Activated T-cell treated with anti-CD3 and anti-CD28 coated beads, Interleukin-2, amount 50 U/mL, for 24 hours (primary cell): ENCODE measurements at regions not wholly inside any gene's neighbourhood (a gene's known extent, or its start where the extent isn't known, plus 50 kb on each side); places are given as distances from the start of the nearest gene placed in this dataset.
"Not testable (repeated sequence)": the region's sequence is repeated elsewhere in the genome, so short reads cannot be mapped to it uniquely, and the experiment has no call there.

Source experiments
- DNase-seq: peaks from one replicate; pipeline ENCODE4 v3.0.0-alpha.2; 2020
- H3K27ac Mint-ChIP-seq: 2 replicates; pipeline ENCODE4 v1.8.0; 2020; ENCODE audit warnings: mild to moderate bottlenecking, mixed read lengths
- H3K27me3 Mint-ChIP-seq: 2 replicates; pipeline ENCODE4 v1.8.0; 2020; ENCODE audit warnings: mixed read lengths
- H3K36me3 Mint-ChIP-seq: 2 replicates; pipeline ENCODE4 v1.8.0; 2020; ENCODE audit warnings: low read depth, mixed read lengths
- H3K4me1 Mint-ChIP-seq: 2 replicates; pipeline ENCODE4 v1.8.0; 2020; ENCODE audit warnings: low read depth, mixed read lengths
- H3K4me3 Mint-ChIP-seq: 2 replicates; pipeline ENCODE4 v1.8.0; 2020; ENCODE audit warnings: mild to moderate bottlenecking, moderate library complexity, mixed read lengths
- H3K9me3 Mint-ChIP-seq: 2 replicates; pipeline ENCODE4 v1.8.0; 2020; ENCODE audit warnings: mixed read lengths

- H3K27ac Mint-ChIP-seq = no peak overlapping the region
- peaks cover 2% of the 10 kb centered on the region for H3K9me3 Mint-ChIP-seq
- no peak for DNase-seq
- H3K4me3 Mint-ChIP-seq = no peak overlapping the region
- no peaks in the 10 kb centered on the region for H3K4me1 Mint-ChIP-seq
- H3K36me3 Mint-ChIP-seq = no peaks in the 10 kb centered on the region
- no peaks in the 10 kb centered on the region for H3K27me3 Mint-ChIP-seq
Observed at GRCh38 chr12:105667973-105668743, 337.7 kb downstream of the C12orf75 start.

GRCh38 chr12:105670672-105671071 lies 340.2 kb downstream of the C12orf75 start:
- Mint-ChIP-seq H3K9me3 (peaks cover 2% of the 10 kb centered on the region), H3K27me3 (no peaks in the 10 kb centered on the region), H3K36me3 (no peaks in the 10 kb centered on the region), H3K4me1 (no peaks in the 10 kb centered on the region), H3K4me3 (no peak overlapping the region), H3K27ac (no peak overlapping the region)
- no peak for DNase-seq

GRCh38 chr12:105671720-105672119 lies 341.2 kb downstream of the C12orf75 start:
- Mint-ChIP-seq H3K27me3 (peaks cover 3% of the 10 kb centered on the region), H3K36me3 (no peaks in the 10 kb centered on the region), H3K4me1 (no peaks in the 10 kb centered on the region), H3K4me3 (no peak overlapping the region), H3K9me3 (peaks cover 2% of the 10 kb centered on the region), H3K27ac (no peak overlapping the region)
- no peak for DNase-seq

GRCh38 chr12:105672121-105672975 lies 341.9 kb downstream of the C12orf75 start:
- peaks cover 2% of the 10 kb centered on the region for H3K9me3 Mint-ChIP-seq

GRCh38 chr12:105674871-105675699 lies 344.6 kb downstream of the C12orf75 start:
- no peaks in the 10 kb centered on the region for H3K36me3 Mint-ChIP-seq
- H3K27me3 Mint-ChIP-seq = peaks cover 3% of the 10 kb centered on the region
- no peak overlapping the region for H3K4me3 Mint-ChIP-seq
- peaks cover 2% of the 10 kb centered on the region for H3K9me3 Mint-ChIP-seq
- H3K27ac Mint-ChIP-seq = no peak overlapping the region
- DNase-seq = no peak
- no peaks in the 10 kb centered on the region for H3K4me1 Mint-ChIP-seq

More at GRCh38 chr12:105672121-105672975, 341.9 kb downstream of the C12orf75 start:
- H3K27me3 Mint-ChIP-seq = peaks cover 3% of the 10 kb centered on the region
- no peak for DNase-seq
- H3K4me1 Mint-ChIP-seq = no peaks in the 10 kb centered on the region
- H3K4me3 Mint-ChIP-seq = no peak overlapping the region
- no peak overlapping the region for H3K27ac Mint-ChIP-seq
- no peaks in the 10 kb centered on the region for H3K36me3 Mint-ChIP-seq

- no peaks in the 10 kb centered on the region for H3K4me1 Mint-ChIP-seq
- no peak for DNase-seq
- H3K27ac Mint-ChIP-seq = no peak overlapping the region
- no peak overlapping the region for H3K4me3 Mint-ChIP-seq
- no peaks in the 10 kb centered on the region for H3K9me3 Mint-ChIP-seq
- H3K36me3 Mint-ChIP-seq = no peaks in the 10 kb centered on the region
- H3K27me3 Mint-ChIP-seq = peaks cover 3% of the 10 kb centered on the region
Observed at GRCh38 chr12:105676694-105677093, 346.2 kb downstream of the C12orf75 start.

GRCh38 chr12:105677672-105678071 lies 347.2 kb downstream of the C12orf75 start:
- no peaks in the 10 kb centered on the region for H3K4me1 Mint-ChIP-seq
- H3K36me3 Mint-ChIP-seq = no peaks in the 10 kb centered on the region

DNA sequence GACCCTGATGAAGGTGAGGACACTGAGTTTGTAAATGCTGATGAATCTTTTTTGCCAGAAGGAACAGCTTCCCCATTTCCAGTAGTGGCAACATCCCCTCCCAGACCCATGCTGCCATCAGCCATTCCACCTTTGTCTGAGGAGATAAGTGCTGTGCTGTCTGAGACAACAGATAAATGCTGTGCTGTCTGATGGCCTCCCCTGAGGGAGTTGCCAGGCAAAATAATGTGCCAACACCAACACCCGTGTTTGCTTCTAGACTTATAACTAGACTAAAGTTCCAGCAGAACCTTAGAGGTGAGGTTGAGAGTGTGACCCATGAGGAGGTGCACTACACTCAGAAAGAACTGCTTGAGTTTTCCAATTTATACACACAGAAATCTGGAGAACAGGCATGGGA lies 349.5 kb downstream of the C12orf75 start:
- Mint-ChIP-seq H3K4me1 (no peaks in the 10 kb centered on the region), H3K27me3 (peaks cover 3% of the 10 kb centered on the region), H3K4me3 (no peak overlapping the region), H3K36me3 (no peaks in the 10 kb centered on the region), H3K27ac (no peak overlapping the region), H3K9me3 (no peaks in the 10 kb centered on the region)
- DNase-seq = no peak

More at GRCh38 chr12:105677672-105678071, 347.2 kb downstream of the C12orf75 start:
- no peak overlapping the region for H3K4me3 Mint-ChIP-seq
- H3K27ac Mint-ChIP-seq = no peak overlapping the region
- peaks cover 3% of the 10 kb centered on the region for H3K27me3 Mint-ChIP-seq
- no peak for DNase-seq
- no peaks in the 10 kb centered on the region for H3K9me3 Mint-ChIP-seq

GRCh38 chr12:105681341-105681740 lies 350.9 kb downstream of the C12orf75 start:
- Mint-ChIP-seq H3K27ac (no peak overlapping the region), H3K36me3 (no peaks in the 10 kb centered on the region), H3K9me3 (no peaks in the 10 kb centered on the region), H3K4me3 (no peak overlapping the region), H3K27me3 (peaks cover 3% of the 10 kb centered on the region), H3K4me1 (no peaks in the 10 kb centered on the region)
- no peak for DNase-seq

- H3K27me3 Mint-ChIP-seq, DNase-seq, H3K36me3 Mint-ChIP-seq, H3K4me1 Mint-ChIP-seq, H3K9me3 Mint-ChIP-seq, H3K27ac Mint-ChIP-seq, H3K4me3 Mint-ChIP-seq: not testable (repeated sequence)
Observed at GRCh38 chr12:105682821-105683220, 352.3 kb downstream of the C12orf75 start.

DNA sequence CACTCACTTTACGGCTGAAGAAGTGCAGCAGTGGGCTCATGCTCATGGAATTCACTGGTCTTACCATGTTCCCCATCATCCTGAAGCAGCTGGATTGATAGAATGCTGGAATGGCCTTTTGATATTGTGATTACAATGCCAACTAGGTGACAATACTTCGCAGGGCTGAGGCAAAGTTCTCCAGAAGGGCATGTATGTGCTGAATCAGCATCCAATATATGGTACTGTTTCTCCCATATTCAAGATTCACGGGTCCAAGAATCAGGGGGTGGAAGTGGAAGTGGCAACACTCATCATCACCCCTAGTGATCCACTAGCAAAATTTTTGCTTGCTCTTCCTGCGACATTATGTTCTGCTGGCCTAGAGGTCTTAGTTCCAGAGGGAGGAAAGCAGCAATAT lies 353.3 kb downstream of the C12orf75 start:
- not testable (repeated sequence) for H3K27ac Mint-ChIP-seq, H3K4me1 Mint-ChIP-seq, H3K4me3 Mint-ChIP-seq

GRCh38 chr12:105698075-105698474 lies 367.6 kb downstream of the C12orf75 start:
- H3K4me3 Mint-ChIP-seq = no peak overlapping the region
- H3K27me3 Mint-ChIP-seq = peaks cover 15% of the 10 kb centered on the region
- H3K27ac Mint-ChIP-seq = no peak overlapping the region
- no peaks in the 10 kb centered on the region for H3K36me3 Mint-ChIP-seq
- H3K4me1 Mint-ChIP-seq = no peaks in the 10 kb centered on the region
- DNase-seq = no peak
- H3K9me3 Mint-ChIP-seq = peaks cover 10% of the 10 kb centered on the region

More for the DNA sequence above, 353.3 kb downstream of the C12orf75 start:
- H3K27me3 Mint-ChIP-seq, H3K36me3 Mint-ChIP-seq, DNase-seq, H3K9me3 Mint-ChIP-seq: not testable (repeated sequence)

- no peaks in the 10 kb centered on the region for H3K4me1 Mint-ChIP-seq
- no peak overlapping the region for H3K27ac Mint-ChIP-seq
- no peak overlapping the region for H3K4me3 Mint-ChIP-seq
- H3K27me3 Mint-ChIP-seq = peaks cover 19% of the 10 kb centered on the region
- DNase-seq = no peak
- H3K36me3 Mint-ChIP-seq = no peaks in the 10 kb centered on the region
- peaks cover 10% of the 10 kb centered on the region for H3K9me3 Mint-ChIP-seq
Observed at GRCh38 chr12:105699209-105699608, 368.7 kb downstream of the C12orf75 start.

- Mint-ChIP-seq H3K4me3 (no peak overlapping the region), H3K27me3 (peaks cover 9% of the 10 kb centered on the region), H3K9me3 (no peaks in the 10 kb centered on the region), H3K27ac (no peak overlapping the region), H3K4me1 (no peaks in the 10 kb centered on the region), H3K36me3 (no peaks in the 10 kb centered on the region)
- DNase-seq = no peak
Observed at GRCh38 chr12:105704787-105705186, 374.3 kb downstream of the C12orf75 start.
